ENCODE measurements at regions not wholly inside any gene's neighbourhood (a gene's known extent, or its start where the extent isn't known, plus 50 kb on each side); places are given as distances from the start of the nearest gene placed in this dataset.

DNA sequence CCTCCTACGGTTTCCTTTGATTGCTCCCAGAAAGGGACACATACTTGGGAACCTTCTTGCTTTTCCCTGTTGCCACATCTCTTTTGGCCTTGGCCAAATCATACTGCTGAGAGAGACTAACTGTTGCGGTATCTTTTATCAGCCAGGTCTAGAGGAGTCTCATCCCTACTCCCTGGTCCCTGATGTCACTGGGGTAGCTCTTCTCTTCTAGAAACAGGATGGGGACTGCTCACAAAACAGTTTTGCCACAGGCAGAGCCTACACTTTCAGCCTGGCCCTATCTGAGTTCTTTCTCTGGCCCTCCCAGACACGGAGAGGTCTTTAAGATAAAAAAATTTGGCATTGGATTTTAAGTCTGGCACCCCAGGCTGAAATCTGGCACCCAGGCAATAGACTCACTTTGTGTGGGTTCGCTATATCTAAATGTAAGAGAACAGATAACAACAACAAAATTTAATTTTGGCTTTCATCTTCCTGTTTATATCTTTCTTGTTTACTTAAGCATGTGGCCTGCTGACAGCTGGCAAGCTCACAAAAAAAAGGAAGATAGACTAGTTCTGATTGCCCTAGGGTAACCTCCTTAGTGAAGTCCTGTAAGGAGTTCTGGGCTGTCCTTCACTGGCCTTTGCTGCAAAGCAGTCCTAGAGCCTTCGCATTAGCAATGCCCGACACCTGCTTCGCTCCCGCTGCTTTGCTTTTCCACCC is 228.3 kb upstream of the NPVF start:
- DNase-seq, result no peak
- no peak overlapping the region for H3K27ac ChIP-seq
- ChIA-PET CTCF (no interaction called here), POLR2A (ENCODE audit: unreplicated experiment) (no interaction called here)
- H3K4me1 ChIP-seq (replicated peaks; ENCODE audit: insufficient read depth), result no peaks in the 10 kb centered on the region
- H2AFZ ChIP-seq, result no peak overlapping the region
- intact Hi-C loops (cut with micrococcal nuclease; ENCODE audit: unreplicated experiment), result no loop called here
- no peaks in the 10 kb centered on the region for H3K9me2 ChIP-seq (ENCODE audit: insufficient read depth)
- no peak overlapping the region for H3K4me2 ChIP-seq
- no peak overlapping the region for H3K4me3 ChIP-seq
- H4K20me1 ChIP-seq (ENCODE audit: insufficient read depth), result no peaks in the 10 kb centered on the region
- TF ChIP-seq, protein P1, sequence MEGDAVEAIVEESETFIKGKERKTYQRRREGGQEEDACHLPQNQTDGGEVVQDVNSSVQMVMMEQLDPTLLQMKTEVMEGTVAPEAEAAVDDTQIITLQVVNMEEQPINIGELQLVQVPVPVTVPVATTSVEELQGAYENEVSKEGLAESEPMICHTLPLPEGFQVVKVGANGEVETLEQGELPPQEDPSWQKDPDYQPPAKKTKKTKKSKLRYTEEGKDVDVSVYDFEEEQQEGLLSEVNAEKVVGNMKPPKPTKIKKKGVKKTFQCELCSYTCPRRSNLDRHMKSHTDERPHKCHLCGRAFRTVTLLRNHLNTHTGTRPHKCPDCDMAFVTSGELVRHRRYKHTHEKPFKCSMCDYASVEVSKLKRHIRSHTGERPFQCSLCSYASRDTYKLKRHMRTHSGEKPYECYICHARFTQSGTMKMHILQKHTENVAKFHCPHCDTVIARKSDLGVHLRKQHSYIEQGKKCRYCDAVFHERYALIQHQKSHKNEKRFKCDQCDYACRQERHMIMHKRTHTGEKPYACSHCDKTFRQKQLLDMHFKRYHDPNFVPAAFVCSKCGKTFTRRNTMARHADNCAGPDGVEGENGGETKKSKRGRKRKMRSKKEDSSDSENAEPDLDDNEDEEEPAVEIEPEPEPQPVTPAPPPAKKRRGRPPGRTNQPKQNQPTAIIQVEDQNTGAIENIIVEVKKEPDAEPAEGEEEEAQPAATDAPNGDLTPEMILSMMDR (conservative IDR thresholded peaks at IDR 0.05), result no peak
- TF ChIP-seq EZH2 (IDR thresholded peaks at IDR 0.05; ENCODE audit: low read depth), result no peak
- no peaks in the 10 kb centered on the region; the same call in 1 of the 2 replicates for H3K9me3 ChIP-seq (ENCODE audit: insufficient read depth, low read depth)
- H3K79me2 ChIP-seq (ENCODE audit: low read depth), result no peaks in the 10 kb centered on the region
- peaks cover 81% of the 10 kb centered on the region for H3K27me3 ChIP-seq (ENCODE audit: insufficient read depth, low read depth)
- BruUV-seq (replicated peaks), result no TSS peak
- no peaks in the 10 kb centered on the region for H3K36me3 ChIP-seq (ENCODE audit: low read depth)
- H3F3A ChIP-seq (ENCODE audit: insufficient read depth, low read depth), result no peaks in the 10 kb centered on the region

- no TSS peak for BruUV-seq (replicated peaks)
- Histone ChIP-seq H3F3A (ENCODE audit: insufficient read depth, low read depth) (no peaks in the 10 kb centered on the region), H3K27ac (no peak overlapping the region), H3K4me3 (no peak overlapping the region), H3K36me3 (ENCODE audit: low read depth) (no peaks in the 10 kb centered on the region), H3K27me3 (ENCODE audit: insufficient read depth, low read depth) (peaks cover 72% of the 10 kb centered on the region), H3K9me2 (ENCODE audit: insufficient read depth) (no peaks in the 10 kb centered on the region), H4K20me1 (ENCODE audit: insufficient read depth) (no peaks in the 10 kb centered on the region), H2AFZ (no peak overlapping the region), H3K79me2 (ENCODE audit: low read depth) (no peaks in the 10 kb centered on the region), H3K4me2 (no peak overlapping the region), H3K4me1 (replicated peaks; ENCODE audit: insufficient read depth) (no peaks in the 10 kb centered on the region), H3K9me3 (ENCODE audit: insufficient read depth, low read depth) (no peaks in the 10 kb centered on the region; the same call in 1 of the 2 replicates)
- intact Hi-C loops (cut with micrococcal nuclease; ENCODE audit: unreplicated experiment), result no loop called here
- ChIA-PET POLR2A (ENCODE audit: unreplicated experiment) (no interaction called here), CTCF (no interaction called here)
- TF ChIP-seq EZH2 (IDR thresholded peaks at IDR 0.05; ENCODE audit: low read depth), result no peak
- TF ChIP-seq, protein P1 (conservative IDR thresholded peaks at IDR 0.05), result no peak
- no peak for DNase-seq
These were observed 230.8 kb upstream of the NPVF start for GRCh38 chr7:25459057-25459456.

DNA sequence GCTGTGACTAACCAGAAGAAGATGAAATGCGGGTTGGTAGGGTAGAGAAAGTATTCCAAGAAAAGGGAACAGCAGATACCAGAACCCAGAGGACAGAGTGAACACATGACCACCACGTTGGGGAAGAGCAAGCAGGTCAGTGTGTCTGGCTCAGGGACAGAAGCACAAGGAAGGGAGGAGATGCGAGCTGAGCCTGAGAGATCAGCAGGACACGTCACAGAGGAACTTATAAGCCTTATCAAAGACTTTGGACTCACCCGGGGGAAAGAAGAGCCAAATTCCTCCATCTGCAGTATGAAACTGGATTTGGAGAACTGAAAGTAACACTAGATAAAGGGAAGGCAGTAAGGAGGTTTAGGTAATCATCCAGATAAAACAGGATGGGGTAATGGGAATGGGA is 232.1 kb upstream of the NPVF start:
- Histone ChIP-seq H3K79me2 (ENCODE audit: low read depth) (no peaks in the 10 kb centered on the region), H3K4me1 (replicated peaks; ENCODE audit: insufficient read depth) (no peaks in the 10 kb centered on the region), H3K27me3 (ENCODE audit: insufficient read depth, low read depth) (peaks cover 58% of the 10 kb centered on the region), H3K9me3 (ENCODE audit: insufficient read depth, low read depth) (no peaks in the 10 kb centered on the region; the same call in 1 of the 2 replicates), H3K4me3 (no peak overlapping the region), H2AFZ (no peak overlapping the region), H3K36me3 (ENCODE audit: low read depth) (no peaks in the 10 kb centered on the region), H3K4me2 (no peak overlapping the region), H4K20me1 (ENCODE audit: insufficient read depth) (no peaks in the 10 kb centered on the region), H3K27ac (no peak overlapping the region), H3K9me2 (ENCODE audit: insufficient read depth) (no peaks in the 10 kb centered on the region), H3F3A (ENCODE audit: insufficient read depth, low read depth) (no peaks in the 10 kb centered on the region)
- CTCF ChIA-PET, result no interaction called here
- TF ChIP-seq, protein P1 (conservative IDR thresholded peaks at IDR 0.05), result no peak
- TF ChIP-seq EZH2 (IDR thresholded peaks at IDR 0.05; ENCODE audit: low read depth), result no peak
- no TSS peak for BruUV-seq (replicated peaks)
- POLR2A ChIA-PET (ENCODE audit: unreplicated experiment), result no interaction called here
- intact Hi-C loops (cut with micrococcal nuclease; ENCODE audit: unreplicated experiment), result no loop called here
- DNase-seq, result no peak
